ENCODE measurements at regions not wholly inside any gene's neighbourhood (a gene's known extent, or its start where the extent isn't known, plus 50 kb on each side); places are given as distances from the start of the nearest gene placed in this dataset.
"Not testable (repeated sequence)": the region's sequence is repeated elsewhere in the genome, so short reads cannot be mapped to it uniquely, and the experiment has no call there.

GRCh38 chr16:29203933-29204805, 202.3 kb downstream of the NPIPB11 start:
- H3K9me3 ChIP-seq; CTCF ChIA-PET; H3K27ac Mint-ChIP-seq; H3K4me1 ChIP-seq (ENCODE audit: control insufficient read depth in 1 of 2, extremely low read depth in 1 of 2, insufficient read depth in 2 of 2, low read length in 2 of 2); H3K4me1 Mint-ChIP-seq; H3K4me3 Mint-ChIP-seq; ATAC-seq (replicated peaks in 1 of 4); H3K27me3 Mint-ChIP-seq; POLR2A ChIA-PET; H3K4me3 ChIP-seq (ENCODE audit: control insufficient read depth in 1 of 2, extremely low read depth in 1 of 2, low read length in 1 of 2); H3K27ac ChIP-seq (ENCODE audit: low read length); H3K27me3 ChIP-seq (replicated peaks in 1 of 2; ENCODE audit: control insufficient read depth in 2 of 2, extremely low read depth in 1 of 2, insufficient read depth in 2 of 2, low read length in 1 of 2); H3K36me3 ChIP-seq (ENCODE audit: control insufficient read depth in 2 of 2, extremely low read depth in 1 of 2, insufficient read depth in 1 of 2, low read length in 1 of 2); DNase-seq: not testable (repeated sequence)
- WGBS (ENCODE audit: insufficient coverage): 89% methylated on average over 8 of the region's 19 CpGs
- Mint-ChIP-seq H3K36me3 (peaks cover 38% of the 10 kb centered on the region), H3K9me3 (peaks cover 0 to 18% (median 7%) of the 10 kb centered on the region in 3 donors)

- CTCF ChIA-PET; H3K27me3 ChIP-seq (replicated peaks in 1 of 2; ENCODE audit: control insufficient read depth in 2 of 2, extremely low read depth in 1 of 2, insufficient read depth in 2 of 2, low read length in 1 of 2); H3K4me1 Mint-ChIP-seq; ATAC-seq (replicated peaks in 1 of 4); H3K27me3 Mint-ChIP-seq; POLR2A ChIA-PET; H3K4me3 ChIP-seq (ENCODE audit: control insufficient read depth in 1 of 2, extremely low read depth in 1 of 2, low read length in 1 of 2); H3K9me3 ChIP-seq; H3K27ac Mint-ChIP-seq; H3K36me3 ChIP-seq (ENCODE audit: control insufficient read depth in 2 of 2, extremely low read depth in 1 of 2, insufficient read depth in 1 of 2, low read length in 1 of 2); H3K4me3 Mint-ChIP-seq; H3K4me1 ChIP-seq (ENCODE audit: control insufficient read depth in 1 of 2, extremely low read depth in 1 of 2, insufficient read depth in 2 of 2, low read length in 2 of 2); H3K27ac ChIP-seq (ENCODE audit: low read length); DNase-seq: not testable (repeated sequence)
- Mint-ChIP-seq H3K36me3 (peaks cover 35% of the 10 kb centered on the region), H3K9me3 (peaks cover 0 to 15% (median 5%) of the 10 kb centered on the region in 3 donors)
- 94% methylated on average over 19 of the region's 30 CpGs for WGBS (ENCODE audit: insufficient coverage)
Measured at GRCh38 chr16:29203046-29203932, 203.2 kb downstream of the NPIPB11 start.

DNA sequence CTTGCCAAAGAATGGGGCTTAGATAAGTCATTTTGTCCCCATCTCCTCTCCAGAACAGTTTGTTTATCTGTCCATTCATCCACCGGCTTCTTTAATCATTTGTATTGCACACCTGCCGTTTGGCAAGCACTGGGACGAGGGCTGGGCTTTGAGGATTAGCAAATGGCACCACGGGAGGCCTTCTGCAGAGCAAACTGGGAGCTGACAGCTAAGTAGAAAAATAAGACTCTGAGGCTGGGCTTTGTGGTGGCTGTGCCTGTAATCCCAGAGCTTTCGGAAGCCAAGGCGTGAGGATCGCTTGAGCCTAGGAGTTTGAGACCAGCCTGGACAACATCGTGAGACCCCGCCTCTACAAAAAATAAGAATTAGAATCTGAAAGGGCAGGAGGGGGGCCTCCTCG, 203.9 kb downstream of the NPIPB11 start:
- CTCF ChIA-PET; H3K4me1 Mint-ChIP-seq; H3K9me3 ChIP-seq; H3K36me3 ChIP-seq (ENCODE audit: control insufficient read depth in 2 of 2, extremely low read depth in 1 of 2, insufficient read depth in 1 of 2, low read length in 1 of 2); ATAC-seq (replicated peaks in 1 of 4); H3K4me1 ChIP-seq (ENCODE audit: control insufficient read depth in 1 of 2, extremely low read depth in 1 of 2, insufficient read depth in 2 of 2, low read length in 2 of 2); POLR2A ChIA-PET; H3K27ac Mint-ChIP-seq; H3K4me3 ChIP-seq (ENCODE audit: control insufficient read depth in 1 of 2, extremely low read depth in 1 of 2, low read length in 1 of 2); H3K27ac ChIP-seq (ENCODE audit: low read length); H3K27me3 Mint-ChIP-seq; DNase-seq; H3K4me3 Mint-ChIP-seq; H3K27me3 ChIP-seq (replicated peaks in 1 of 2; ENCODE audit: control insufficient read depth in 2 of 2, extremely low read depth in 1 of 2, insufficient read depth in 2 of 2, low read length in 1 of 2): not testable (repeated sequence)
- 100% methylated on average over 4 of the region's 10 CpGs for WGBS (ENCODE audit: insufficient coverage)
- H3K9me3 Mint-ChIP-seq: peaks cover 0 to 15% (median 5%) of the 10 kb centered on the region in 3 donors
- peaks cover 35% of the 10 kb centered on the region for H3K36me3 Mint-ChIP-seq

DNA sequence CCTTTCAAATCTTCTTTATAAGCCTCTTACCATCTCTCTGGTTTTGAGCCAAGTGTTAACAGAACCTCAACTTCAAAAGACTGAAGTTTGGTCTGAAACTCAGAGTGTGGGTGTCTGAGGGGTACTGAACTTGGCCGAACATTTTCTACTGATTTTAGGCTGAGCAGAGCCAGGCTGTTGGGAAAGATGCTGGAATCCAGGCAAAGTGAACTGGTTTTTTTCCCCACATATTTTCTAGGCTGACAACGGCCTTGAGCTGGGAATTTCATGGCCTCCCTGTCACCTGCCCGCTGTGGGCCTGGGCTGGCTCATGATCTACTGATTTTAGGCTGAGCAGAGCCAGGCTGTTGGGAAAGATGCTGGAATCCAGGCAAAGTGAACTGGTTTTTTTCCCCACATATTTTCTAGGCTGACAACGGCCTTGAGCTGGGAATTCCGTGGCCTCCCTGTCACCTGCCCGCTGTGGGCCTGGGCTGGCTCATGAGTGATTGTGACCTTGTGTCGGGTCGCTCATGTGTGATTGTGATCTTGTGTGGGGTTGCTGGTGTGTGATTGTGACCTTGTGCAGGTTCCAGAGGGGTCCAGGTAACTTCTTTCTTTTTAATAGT, 204.4 kb downstream of the NPIPB11 start:
- H3K27ac Mint-ChIP-seq; H3K36me3 ChIP-seq (ENCODE audit: control insufficient read depth in 2 of 2, extremely low read depth in 1 of 2, insufficient read depth in 1 of 2, low read length in 1 of 2); H3K27me3 ChIP-seq (replicated peaks in 1 of 2; ENCODE audit: control insufficient read depth in 2 of 2, extremely low read depth in 1 of 2, insufficient read depth in 2 of 2, low read length in 1 of 2); DNase-seq; ATAC-seq (replicated peaks in 1 of 4); H3K27ac ChIP-seq (ENCODE audit: low read length); H3K4me3 ChIP-seq (ENCODE audit: control insufficient read depth in 1 of 2, extremely low read depth in 1 of 2, low read length in 1 of 2); H3K9me3 ChIP-seq; H3K27me3 Mint-ChIP-seq; H3K4me1 ChIP-seq (ENCODE audit: control insufficient read depth in 1 of 2, extremely low read depth in 1 of 2, insufficient read depth in 2 of 2, low read length in 2 of 2); H3K4me3 Mint-ChIP-seq; POLR2A ChIA-PET; CTCF ChIA-PET; H3K4me1 Mint-ChIP-seq: not testable (repeated sequence)
- Mint-ChIP-seq H3K9me3 (peaks cover 0 to 15% (median 5%) of the 10 kb centered on the region in 3 donors), H3K36me3 (peaks cover 34% of the 10 kb centered on the region)
- 80% methylated on average over 2 of the region's 8 CpGs for WGBS (ENCODE audit: insufficient coverage)

GRCh38 chr16:29201296-29202024, 205.1 kb downstream of the NPIPB11 start:
- CTCF ChIA-PET; H3K9me3 Mint-ChIP-seq; H3K9me3 ChIP-seq; H3K27ac ChIP-seq (ENCODE audit: low read length); DNase-seq; H3K27me3 Mint-ChIP-seq; H3K27ac Mint-ChIP-seq; H3K27me3 ChIP-seq (replicated peaks in 1 of 2; ENCODE audit: control insufficient read depth in 2 of 2, extremely low read depth in 1 of 2, insufficient read depth in 2 of 2, low read length in 1 of 2); H3K4me1 Mint-ChIP-seq; POLR2A ChIA-PET; H3K4me3 ChIP-seq (ENCODE audit: control insufficient read depth in 1 of 2, extremely low read depth in 1 of 2, low read length in 1 of 2); H3K4me1 ChIP-seq (ENCODE audit: control insufficient read depth in 1 of 2, extremely low read depth in 1 of 2, insufficient read depth in 2 of 2, low read length in 2 of 2); ATAC-seq (replicated peaks in 1 of 4); H3K36me3 ChIP-seq (ENCODE audit: control insufficient read depth in 2 of 2, extremely low read depth in 1 of 2, insufficient read depth in 1 of 2, low read length in 1 of 2); H3K4me3 Mint-ChIP-seq: not testable (repeated sequence)
- peaks cover 28% of the 10 kb centered on the region for H3K36me3 Mint-ChIP-seq
- WGBS (ENCODE audit: insufficient coverage): 97% methylated on average over 12 of the region's 25 CpGs

DNA sequence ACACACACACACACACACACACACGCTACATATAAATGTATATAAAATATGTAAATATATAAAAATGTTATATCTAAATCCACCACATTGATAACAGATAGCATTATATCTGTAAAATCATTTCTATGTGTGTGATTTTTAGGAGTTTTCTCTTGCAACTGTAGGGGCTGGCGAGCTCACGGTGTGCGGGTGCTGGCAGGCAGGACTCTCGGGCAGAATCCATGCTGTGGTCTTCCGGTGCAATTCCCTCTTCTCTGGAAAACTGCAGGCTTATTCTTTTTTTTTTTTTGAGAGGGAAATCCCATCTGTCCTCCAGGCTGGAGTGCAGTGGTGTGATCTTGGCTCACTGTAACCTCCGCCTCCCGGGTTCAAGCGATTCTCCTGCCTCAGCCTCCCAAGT, 205.8 kb downstream of the NPIPB11 start:
- H3K27ac ChIP-seq (ENCODE audit: low read length); H3K36me3 ChIP-seq (ENCODE audit: control insufficient read depth in 2 of 2, extremely low read depth in 1 of 2, insufficient read depth in 1 of 2, low read length in 1 of 2); H3K27me3 Mint-ChIP-seq; H3K27ac Mint-ChIP-seq; H3K4me3 Mint-ChIP-seq; H3K9me3 Mint-ChIP-seq; H3K4me1 Mint-ChIP-seq; POLR2A ChIA-PET; H3K9me3 ChIP-seq; H3K4me3 ChIP-seq (ENCODE audit: control insufficient read depth in 1 of 2, extremely low read depth in 1 of 2, low read length in 1 of 2); DNase-seq; CTCF ChIA-PET; H3K4me1 ChIP-seq (ENCODE audit: control insufficient read depth in 1 of 2, extremely low read depth in 1 of 2, insufficient read depth in 2 of 2, low read length in 2 of 2); ATAC-seq (replicated peaks in 1 of 4); H3K27me3 ChIP-seq (replicated peaks in 1 of 2; ENCODE audit: control insufficient read depth in 2 of 2, extremely low read depth in 1 of 2, insufficient read depth in 2 of 2, low read length in 1 of 2): not testable (repeated sequence)
- peaks cover 20% of the 10 kb centered on the region for H3K36me3 Mint-ChIP-seq
- WGBS (ENCODE audit: insufficient coverage): 90% methylated on average over 2 of the region's 9 CpGs

Measured in T-cell (primary cell).